ENCODE measurements at regions not wholly inside any gene's neighbourhood (a gene's known extent, or its start where the extent isn't known, plus 50 kb on each side); places are given as distances from the start of the nearest gene placed in this dataset.
"Not testable (repeated sequence)": the region's sequence is repeated elsewhere in the genome, so short reads cannot be mapped to it uniquely, and the experiment has no call there.

- DNase-seq, result no peak
Observed at GRCh38 chr3:73839032-73839431, 214.3 kb upstream of the PDZRN3 start.

- DNase-seq, result no peak
Observed at GRCh38 chr3:73835945-73836344, 211.2 kb upstream of the PDZRN3 start.

- peak; percentile 36 for DNase-seq
Observed at GRCh38 chr3:73832426-73832825, 207.7 kb upstream of the PDZRN3 start.

GRCh38 chr3:73828348-73828747, 203.6 kb upstream of the PDZRN3 start:
- DNase-seq, result peak; percentile 13

GRCh38 chr3:73827725-73828211, 203.0 kb upstream of the PDZRN3 start:
- DNase-seq, result no peak

DNA sequence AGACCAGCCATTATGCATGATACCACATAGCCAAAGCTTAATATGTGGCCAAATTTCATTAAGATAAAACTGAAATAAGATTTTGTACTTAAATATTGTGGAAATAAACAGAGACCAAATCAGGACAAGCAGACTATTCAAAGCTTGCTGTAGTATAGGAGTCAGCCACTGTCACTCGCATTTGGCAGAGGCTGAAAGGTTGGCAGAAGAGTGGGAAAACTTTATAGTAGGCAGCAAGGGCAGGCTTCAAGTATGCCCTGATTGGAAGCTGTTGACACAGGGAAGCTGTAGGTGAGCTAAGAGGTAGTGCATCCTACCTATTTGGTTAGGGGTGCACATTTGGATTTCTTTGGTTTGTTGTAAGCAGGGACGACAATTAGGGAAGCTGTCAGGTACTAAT, 202.5 kb upstream of the PDZRN3 start:
- DNase-seq, result no peak

GRCh38 chr3:73820896-73821295, 196.2 kb upstream of the PDZRN3 start:
- not testable (repeated sequence) for DNase-seq

DNA sequence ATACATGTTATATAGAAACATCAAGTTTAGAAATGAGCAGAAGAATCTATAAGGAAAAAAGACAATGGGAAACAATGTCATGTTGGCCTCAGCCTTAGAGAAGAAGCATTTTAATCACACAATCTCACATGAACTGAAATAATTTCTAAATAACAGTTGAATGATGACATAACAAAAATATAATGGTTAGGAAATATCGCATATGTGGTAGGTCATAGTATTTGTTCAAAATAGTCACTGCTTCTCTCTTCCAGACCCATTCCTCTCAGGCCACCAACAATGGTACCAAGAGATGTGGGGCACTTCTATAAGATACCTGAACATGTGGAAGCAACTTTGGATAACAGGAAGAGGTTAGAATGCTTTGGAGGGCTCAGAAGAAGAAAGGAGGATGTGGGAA, 195.7 kb upstream of the PDZRN3 start:
- no peak for DNase-seq

DNA sequence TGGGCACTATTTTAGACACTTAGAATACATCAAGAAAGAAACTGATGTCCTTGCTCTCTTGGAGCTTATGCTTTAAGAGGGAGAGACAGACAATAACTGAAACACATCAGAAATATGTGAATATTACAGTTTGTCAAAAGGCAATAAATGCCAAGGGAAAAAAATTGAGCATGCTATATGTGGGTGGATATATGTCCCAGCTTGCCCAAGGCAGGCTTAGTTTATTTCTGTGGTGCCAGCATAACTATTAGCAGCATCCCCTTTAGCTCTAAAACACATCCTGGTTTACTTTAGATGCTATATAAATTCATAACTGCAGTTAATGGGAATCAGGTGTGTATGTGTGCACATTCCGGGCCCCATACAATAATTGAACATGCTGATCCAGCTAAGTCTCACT, 191.2 kb upstream of the PDZRN3 start:
- no peak for DNase-seq

- no peak for DNase-seq
Observed at GRCh38 chr3:73813692-73814292, 189.1 kb upstream of the PDZRN3 start.

- peak; percentile 15 for DNase-seq
Observed at GRCh38 chr3:73813291-73813690, 188.6 kb upstream of the PDZRN3 start.

- DNase-seq, result no peak
Observed at GRCh38 chr3:73812054-73812453, 187.3 kb upstream of the PDZRN3 start.

DNA sequence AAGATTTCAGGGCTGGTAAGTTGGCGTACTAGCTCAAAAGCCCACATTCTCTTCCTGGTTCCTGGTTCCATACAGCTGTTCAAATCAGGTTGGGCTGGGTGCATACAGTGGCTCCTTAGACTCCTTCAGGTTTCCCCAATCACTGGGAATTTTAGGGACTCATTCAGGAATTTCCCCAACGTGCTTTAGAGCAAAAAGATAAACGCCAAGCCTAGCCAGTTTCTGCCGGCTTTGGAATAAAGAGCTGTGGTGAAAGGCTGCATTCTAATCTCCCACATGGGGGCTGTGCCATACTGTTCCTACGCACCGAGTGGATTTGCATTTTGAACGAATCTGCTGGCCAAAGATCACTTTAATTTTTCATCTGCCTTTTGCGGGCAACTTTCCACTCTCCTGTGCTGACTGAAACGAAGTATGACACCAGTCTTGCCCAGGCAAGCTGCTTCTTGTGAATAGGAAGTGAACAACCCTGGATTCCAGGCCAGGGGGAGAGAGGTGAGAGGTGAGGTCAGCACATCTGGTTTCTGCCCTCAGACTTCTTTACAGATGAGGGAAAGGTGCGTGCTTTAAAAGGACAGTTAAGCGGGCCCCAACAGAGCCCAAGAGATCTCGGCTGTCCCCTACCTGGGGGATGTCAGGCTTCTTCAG, 184.2 kb upstream of the PDZRN3 start:
- DNase-seq, result no peak

GRCh38 chr3:73805435-73805834, 180.7 kb upstream of the PDZRN3 start:
- DNase-seq, result no peak

- DNase-seq, result no peak
Observed at GRCh38 chr3:73804204-73804603, 179.5 kb upstream of the PDZRN3 start.

DNA sequence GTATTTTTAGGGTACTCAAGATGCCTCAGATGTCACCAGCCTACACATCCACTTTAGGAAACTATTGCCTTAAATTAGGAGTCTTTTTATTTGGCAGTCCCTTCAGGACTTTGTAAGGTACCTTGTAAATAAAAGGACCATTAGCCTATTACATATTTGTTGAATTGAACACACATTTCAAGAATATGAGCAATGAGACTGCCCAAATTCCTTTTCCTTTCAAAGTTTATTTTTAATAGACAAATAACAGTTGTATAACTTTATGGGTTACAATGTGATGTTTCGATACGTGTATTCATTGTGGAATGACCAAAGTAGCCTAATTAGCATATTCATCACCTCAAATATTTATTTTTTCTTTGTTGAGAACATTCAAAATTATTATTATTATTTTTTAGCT, 176.7 kb upstream of the PDZRN3 start:
- DNase-seq, result no peak

GRCh38 chr3:73797311-73797710, 172.6 kb upstream of the PDZRN3 start:
- no peak for DNase-seq

GRCh38 chr3:73796382-73796781, 171.6 kb upstream of the PDZRN3 start:
- no peak for DNase-seq

DNA sequence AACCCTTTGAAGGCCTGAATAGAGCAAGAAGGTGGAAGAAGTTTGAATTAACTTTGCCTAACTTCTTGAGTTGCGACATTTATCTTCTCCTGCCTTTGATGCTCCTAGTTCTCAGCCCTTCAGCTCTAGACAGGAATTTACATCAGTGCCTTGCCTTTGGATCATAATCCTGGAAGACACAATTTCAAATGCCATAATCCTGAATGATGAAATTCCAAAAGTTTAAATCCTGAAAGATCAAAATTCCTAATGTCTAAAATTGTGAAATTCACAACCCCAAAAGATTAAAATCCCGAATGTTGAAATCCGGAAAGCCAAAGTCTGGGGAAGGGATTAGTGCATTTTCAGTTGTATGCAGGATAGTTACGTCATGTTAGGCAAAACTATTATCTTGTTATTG, 166.6 kb upstream of the PDZRN3 start:
- DNase-seq, result no peak

GRCh38 chr3:73789825-73790444, 165.2 kb upstream of the PDZRN3 start:
- no peak for DNase-seq

DNA sequence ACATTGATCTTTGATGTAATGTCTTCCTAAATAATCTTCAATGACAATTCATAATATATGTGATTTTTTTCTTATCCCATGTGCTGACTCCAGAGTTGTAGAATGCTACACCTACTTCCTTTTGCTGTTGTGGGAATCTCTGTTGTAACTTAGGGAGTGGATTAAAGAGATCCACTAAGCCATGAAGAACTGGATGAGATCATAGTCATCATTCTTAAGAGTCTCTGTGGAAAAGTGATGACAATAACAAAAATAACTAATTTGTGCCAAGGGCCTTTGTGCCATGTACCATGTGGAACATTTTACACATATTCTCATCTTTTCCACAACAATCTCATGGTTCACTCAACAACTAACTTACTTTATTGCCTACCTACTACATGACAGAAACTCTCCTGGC, 162.9 kb upstream of the PDZRN3 start:
- DNase-seq, result no peak

GRCh38 chr3:73786998-73787397, 162.3 kb upstream of the PDZRN3 start:
- DNase-seq, result no peak

DNA sequence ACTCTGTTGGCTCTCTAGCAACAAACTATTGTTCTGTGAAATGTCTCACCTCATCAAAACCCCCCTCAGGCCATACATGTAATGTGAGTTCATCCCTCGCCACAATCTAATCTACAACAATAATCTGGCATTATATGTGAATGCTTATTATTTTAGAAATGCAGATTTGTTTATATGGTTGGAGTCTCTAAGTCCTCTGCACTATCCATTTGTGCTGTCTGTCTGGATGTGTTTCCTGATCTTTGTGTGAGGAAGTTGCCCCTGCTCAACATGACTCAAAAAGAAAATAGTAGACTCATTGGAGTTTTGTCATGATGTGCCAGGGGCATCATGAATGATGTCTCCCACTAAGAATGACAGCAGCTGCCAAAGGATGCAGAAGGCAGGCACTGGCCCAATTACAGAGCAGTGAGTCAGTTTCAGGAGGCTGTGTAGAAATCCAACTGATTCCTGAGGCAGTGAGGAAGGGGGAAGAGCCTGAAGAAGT, 161.6 kb upstream of the PDZRN3 start:
- DNase-seq, result no peak

DNA sequence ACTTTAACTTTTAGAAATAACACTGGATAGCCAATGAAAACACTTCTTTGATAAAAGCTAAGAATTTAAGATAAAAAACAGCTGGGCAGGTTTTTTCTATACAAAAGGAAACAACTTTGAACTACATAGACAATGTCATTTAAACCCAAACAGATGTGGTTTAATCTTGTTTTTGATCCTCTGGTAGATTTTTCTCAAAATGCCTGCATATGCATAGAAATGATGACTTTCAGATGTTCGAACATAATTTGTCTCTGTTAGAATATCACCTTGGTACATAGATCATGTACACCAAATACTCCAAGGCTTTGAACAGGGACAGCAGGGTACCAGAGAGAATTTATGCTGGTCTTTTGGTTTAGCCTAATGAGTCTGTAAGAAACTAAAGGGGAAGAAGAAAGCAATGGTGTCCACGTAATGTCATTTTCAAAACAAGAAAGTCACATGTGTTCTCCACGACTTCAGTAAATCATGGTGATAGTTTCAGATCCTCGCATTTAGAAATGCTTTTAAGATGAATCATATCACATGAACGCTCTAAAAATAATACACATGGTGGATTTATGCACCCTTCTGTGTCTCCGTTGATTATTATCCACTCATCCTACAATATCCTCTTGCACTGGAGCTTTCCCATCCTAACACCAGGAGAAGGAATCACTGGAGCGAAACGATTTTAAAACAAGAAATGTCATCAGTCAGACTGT, 160.1 kb upstream of the PDZRN3 start:
- no peak for DNase-seq

Measured in NCI-H82 (cell line).